BE2C (cell line): ENCODE measurements at regions not wholly inside any gene's neighbourhood (a gene's known extent, or its start where the extent isn't known, plus 50 kb on each side); places are given as distances from the start of the nearest gene placed in this dataset.

ENCODE experiments used
- DNase-seq: peaks from one replicate; pipeline ENCODE4 v3.0.0-alpha.2; 2020
- H3K27me3 ChIP-seq: fragments of 250-450 bp; sonication (Bioruptor Pico); 2 replicates; pipeline ENCODE4 v1.5.1; 2020; ENCODE audit warnings: mild to moderate bottlenecking
- H3K36me3 ChIP-seq: fragments of 250-450 bp; sonication (Bioruptor Pico); 2 replicates; pipeline ENCODE4 v1.5.1; 2020; ENCODE audit warnings: mild to moderate bottlenecking
- H3K4me1 ChIP-seq: fragments of 250-450 bp; sonication (Bioruptor Pico); 2 replicates; pipeline ENCODE4 v1.5.1; 2020
- H3K4me3 ChIP-seq: 2 replicates; pipeline ENCODE4 v1.5.1; 2011; ENCODE audit warnings: low read depth, low read length
- H3K9me3 ChIP-seq: fragments of 250-450 bp; sonication (Bioruptor Pico); 2 replicates; pipeline ENCODE4 v1.5.1; 2020
- TF ChIP-seq, protein P1 (sequence below): IDR thresholded peaks from 2 replicates; pipeline ENCODE4 v1.5.1; 2012; ENCODE audit warnings: mild to moderate bottlenecking, low read depth, low read length

DNA sequence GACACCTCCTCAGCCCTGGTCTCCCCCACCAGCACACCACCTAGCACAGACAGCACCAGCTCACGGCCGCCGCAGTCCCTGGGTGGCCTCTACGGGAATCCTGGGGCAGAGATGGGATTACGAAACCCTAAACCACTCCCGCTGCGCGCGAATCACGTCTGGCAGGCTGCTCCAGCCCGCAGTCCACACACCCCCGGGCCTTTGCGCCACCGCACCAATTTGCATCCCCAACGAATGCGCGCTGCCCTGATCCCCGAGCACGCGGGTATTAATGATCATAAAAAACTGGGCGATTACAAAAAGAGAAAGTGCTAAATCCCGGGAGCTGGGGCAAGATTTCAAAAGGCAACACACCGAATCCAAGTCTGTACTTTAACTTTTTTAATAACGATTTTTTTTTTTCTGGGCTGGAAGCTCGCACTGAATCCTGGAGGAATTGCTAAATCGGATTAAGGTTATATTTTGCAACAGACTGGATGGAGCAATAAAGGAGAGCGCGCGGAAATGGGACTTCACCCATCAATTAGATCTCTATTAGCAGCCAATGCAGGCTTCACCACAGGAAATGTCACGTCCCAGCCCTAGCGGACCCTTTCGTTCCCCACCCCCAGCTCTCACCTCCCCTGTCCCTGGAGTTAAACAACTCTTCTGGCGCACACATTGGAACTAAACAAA, 69.8 kb upstream of the TMEM33 start:
- Histone ChIP-seq H3K4me3 (peak overlapping the region; percentile 40), H3K9me3 (no peaks in the 10 kb centered on the region), H3K27me3 (no peaks in the 10 kb centered on the region), H3K36me3 (peaks cover 28% of the 10 kb centered on the region), H3K4me1 (peaks cover 75% of the 10 kb centered on the region)
- DNase-seq = peak; percentile 90
- TF ChIP-seq, protein P1, sequence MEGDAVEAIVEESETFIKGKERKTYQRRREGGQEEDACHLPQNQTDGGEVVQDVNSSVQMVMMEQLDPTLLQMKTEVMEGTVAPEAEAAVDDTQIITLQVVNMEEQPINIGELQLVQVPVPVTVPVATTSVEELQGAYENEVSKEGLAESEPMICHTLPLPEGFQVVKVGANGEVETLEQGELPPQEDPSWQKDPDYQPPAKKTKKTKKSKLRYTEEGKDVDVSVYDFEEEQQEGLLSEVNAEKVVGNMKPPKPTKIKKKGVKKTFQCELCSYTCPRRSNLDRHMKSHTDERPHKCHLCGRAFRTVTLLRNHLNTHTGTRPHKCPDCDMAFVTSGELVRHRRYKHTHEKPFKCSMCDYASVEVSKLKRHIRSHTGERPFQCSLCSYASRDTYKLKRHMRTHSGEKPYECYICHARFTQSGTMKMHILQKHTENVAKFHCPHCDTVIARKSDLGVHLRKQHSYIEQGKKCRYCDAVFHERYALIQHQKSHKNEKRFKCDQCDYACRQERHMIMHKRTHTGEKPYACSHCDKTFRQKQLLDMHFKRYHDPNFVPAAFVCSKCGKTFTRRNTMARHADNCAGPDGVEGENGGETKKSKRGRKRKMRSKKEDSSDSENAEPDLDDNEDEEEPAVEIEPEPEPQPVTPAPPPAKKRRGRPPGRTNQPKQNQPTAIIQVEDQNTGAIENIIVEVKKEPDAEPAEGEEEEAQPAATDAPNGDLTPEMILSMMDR = no peak

DNA sequence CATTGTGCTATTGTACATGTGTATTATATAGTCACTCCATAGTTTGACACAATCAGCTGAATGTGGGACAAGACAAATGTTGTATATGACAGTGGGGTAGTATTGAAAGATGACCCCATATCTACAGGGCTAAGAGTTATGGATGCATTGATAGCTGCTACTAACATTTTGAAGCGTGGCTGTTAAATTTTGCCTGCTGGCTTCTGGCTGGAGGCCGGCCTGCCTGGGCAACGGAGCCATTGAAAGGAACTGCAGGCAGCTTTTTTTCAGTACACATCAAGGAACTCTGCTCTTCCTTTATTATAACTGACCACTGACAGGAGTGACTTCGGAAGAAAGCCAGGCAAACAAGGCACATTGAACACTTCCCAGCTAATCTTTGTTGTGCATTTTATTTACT, 76.1 kb upstream of the TMEM33 start:
- peaks cover 56% of the 10 kb centered on the region for H3K4me1 ChIP-seq
- H3K9me3 ChIP-seq = no peaks in the 10 kb centered on the region
- no peaks in the 10 kb centered on the region for H3K36me3 ChIP-seq
- H3K4me3 ChIP-seq = peak overlapping the region; percentile 46
- TF ChIP-seq, protein P1 = no peak
- DNase-seq = peak; percentile 56
- H3K27me3 ChIP-seq = no peaks in the 10 kb centered on the region

DNA sequence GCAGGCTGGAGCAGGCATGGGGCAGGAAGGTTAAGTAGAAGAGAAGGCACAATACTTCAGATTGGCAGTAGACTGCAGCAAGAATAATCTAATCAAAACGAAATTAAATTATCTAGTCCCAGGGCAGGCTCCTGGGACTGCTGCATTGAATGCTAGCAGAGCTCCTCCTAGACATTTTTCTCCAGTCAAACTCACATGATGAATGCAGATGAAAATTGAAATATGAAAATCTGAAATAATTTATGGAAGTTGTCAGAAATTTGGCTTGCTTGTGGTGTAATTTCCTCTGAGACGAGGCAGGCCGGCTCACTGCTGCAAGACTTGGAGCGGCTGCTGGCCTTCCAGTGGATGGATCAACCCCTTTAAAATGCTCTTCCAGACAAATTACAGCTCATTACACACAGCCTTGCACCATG, 78.0 kb upstream of the TMEM33 start:
- H3K4me1 ChIP-seq = peaks cover 45% of the 10 kb centered on the region
- H3K27me3 ChIP-seq = no peaks in the 10 kb centered on the region
- DNase-seq = peak; percentile 86
- no peaks in the 10 kb centered on the region for H3K36me3 ChIP-seq
- no peaks in the 10 kb centered on the region for H3K9me3 ChIP-seq
- TF ChIP-seq, protein P1 = no peak
- H3K4me3 ChIP-seq = peak overlapping the region; percentile 46

DNA sequence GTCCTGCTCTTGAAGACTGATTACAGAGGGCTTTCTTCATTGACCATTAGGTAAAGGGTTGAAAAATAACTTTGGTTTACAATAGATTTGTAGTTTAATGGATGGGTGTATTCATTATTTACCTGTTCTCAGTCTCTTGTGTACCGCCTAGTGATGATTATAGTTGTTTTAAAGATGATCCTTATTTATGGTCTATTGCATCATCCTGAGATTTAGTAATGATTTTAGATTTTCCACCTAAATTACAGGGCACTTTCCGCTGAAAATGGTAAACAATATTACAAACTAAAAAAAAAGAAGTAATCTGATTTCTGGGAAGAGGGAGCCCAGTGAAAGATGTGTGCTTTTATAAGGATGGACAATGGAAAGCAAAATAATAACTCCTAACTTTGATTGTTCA, 78.4 kb upstream of the TMEM33 start:
- Histone ChIP-seq H3K9me3 (no peaks in the 10 kb centered on the region), H3K4me3 (peak overlapping the region; percentile 15; the same call in 1 of the 2 replicates), H3K27me3 (no peaks in the 10 kb centered on the region), H3K36me3 (no peaks in the 10 kb centered on the region), H3K4me1 (peaks cover 41% of the 10 kb centered on the region)
- DNase-seq = no peak
- TF ChIP-seq, protein P1 = no peak

DNA sequence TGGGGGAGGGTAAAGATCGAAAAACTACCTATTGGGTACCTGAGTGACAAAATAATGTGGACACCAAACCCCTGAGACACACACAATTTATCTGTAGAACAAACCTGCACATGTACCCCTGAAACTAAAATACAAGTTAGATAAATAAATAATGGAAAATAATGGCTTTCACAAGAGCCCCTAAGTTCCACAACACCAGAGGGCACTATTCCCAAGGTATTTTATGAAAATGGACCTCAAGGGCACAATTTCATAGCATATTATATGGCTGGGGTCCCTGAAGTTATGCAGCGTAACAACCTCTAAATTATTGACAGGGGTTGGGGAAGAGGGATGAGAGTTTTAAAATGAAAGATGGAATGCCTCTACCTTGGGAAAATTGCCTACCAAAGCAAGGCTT, 81.3 kb upstream of the TMEM33 start:
- Histone ChIP-seq H3K4me1 (peaks cover 29% of the 10 kb centered on the region), H3K4me3 (no peak overlapping the region), H3K27me3 (no peaks in the 10 kb centered on the region), H3K36me3 (no peaks in the 10 kb centered on the region), H3K9me3 (no peaks in the 10 kb centered on the region)
- no peak for DNase-seq
- TF ChIP-seq, protein P1 = peak; percentile 49

DNA sequence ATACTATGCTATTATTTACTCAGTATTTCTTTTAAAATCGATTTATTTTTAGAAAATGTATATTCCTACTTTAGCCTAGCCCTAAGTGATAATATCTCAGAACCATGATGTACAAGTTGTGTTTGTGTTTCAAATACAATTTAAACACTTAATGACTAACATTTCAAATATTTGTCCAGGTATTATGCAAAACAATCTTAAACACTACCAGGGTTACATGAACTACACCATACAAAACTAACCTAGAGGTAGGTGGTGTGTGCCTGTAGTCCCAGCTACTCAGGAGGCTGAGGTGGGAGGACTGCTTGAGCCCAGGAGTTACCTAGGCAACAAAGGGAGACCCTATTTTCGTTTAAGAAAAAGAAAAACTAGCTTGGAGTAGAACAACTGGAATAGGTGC, 83.0 kb upstream of the TMEM33 start:
- Histone ChIP-seq H3K9me3 (no peaks in the 10 kb centered on the region), H3K36me3 (no peaks in the 10 kb centered on the region), H3K4me3 (no peak overlapping the region)

More for the DNA sequence above, 83.0 kb upstream of the TMEM33 start:
- DNase-seq = no peak
- H3K4me1 ChIP-seq = peaks cover 25% of the 10 kb centered on the region
- no peaks in the 10 kb centered on the region for H3K27me3 ChIP-seq
- TF ChIP-seq, protein P1 = no peak
